ENCODE measurements at regions not wholly inside any gene's neighbourhood (a gene's known extent, or its start where the extent isn't known, plus 50 kb on each side); places are given as distances from the start of the nearest gene placed in this dataset.

DNA sequence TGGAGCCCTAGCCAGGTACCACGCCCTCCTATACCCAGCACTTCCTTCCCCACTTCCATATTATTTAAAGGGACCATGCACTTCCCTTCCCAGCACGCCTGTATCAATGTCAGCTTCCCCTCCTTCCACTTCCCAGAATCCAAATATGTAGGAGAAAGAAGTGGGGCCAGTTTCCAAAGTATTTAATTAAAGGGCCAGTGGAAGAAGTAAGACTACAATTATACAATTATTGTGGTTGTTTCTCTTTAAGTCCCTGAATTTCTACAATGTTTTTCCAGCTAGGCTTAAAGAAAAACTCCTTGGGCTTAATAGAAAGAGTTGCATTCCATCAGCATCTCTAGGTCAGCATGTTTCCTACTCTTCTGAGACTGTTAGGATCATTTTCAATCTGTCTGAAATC is 515.8 kb downstream of the PREX1 start:
- DNase-seq (ENCODE audit: extremely low read depth, low read depth) = no peak

DNA sequence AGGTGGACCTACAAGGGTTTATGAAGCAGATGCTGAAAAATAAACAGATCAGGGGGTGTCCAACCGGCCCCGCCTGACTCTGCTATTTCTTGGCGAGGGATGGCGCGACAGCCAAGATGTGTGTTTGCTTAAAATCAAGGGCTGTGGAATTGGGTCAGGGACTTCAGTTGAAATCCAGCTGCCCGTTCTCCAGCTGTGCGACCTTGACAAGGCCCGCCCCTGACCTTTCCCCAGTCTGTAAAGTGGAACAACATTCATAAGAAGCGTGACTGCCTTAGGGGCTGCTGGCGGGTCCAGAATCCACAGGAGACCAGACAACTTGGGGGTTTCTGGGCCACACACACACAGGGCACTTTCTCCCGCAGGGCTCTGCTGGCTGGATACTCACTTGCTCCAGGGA is 517.5 kb downstream of the PREX1 start:
- no peak for DNase-seq (ENCODE audit: extremely low read depth, low read depth)

DNA sequence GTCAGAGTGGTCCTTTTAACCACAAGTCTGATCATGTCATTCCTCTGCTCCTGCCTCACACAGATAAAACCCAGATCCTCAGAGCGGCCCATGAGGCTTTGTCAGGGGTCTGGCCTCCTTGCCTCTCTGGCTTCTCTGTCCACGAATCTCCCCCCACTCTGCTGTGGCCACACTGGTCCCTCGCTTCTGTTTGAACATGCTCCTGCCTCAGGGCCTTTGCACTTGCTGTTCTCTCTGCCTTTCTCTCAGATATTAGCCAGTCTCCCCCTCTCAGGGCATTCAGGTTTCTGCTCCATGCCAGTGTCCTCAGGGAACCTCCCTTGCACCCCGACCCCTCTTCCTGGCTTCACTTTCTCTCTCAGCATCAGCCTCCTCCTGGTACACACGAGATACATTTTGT is 518.5 kb downstream of the PREX1 start:
- no peak for DNase-seq (ENCODE audit: extremely low read depth, low read depth)

DNA sequence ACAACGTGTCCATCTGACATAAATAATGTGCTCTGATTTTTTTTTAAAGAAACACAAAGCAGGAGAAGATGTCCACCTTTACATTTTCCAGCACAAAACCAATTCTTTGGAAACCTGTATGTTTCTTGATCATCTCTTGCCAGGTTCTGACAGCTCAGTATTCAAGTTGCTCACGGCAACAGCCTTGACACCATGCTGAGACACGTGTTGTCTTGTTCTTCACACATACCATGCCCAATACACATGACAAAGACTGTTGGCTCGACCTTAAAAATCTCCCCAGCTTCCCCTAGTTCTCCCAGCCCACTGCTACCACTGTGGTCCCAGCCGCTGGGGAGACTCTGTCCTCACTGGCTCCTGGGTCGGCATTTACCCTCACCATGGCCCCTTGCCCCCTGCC is 518.9 kb downstream of the PREX1 start:
- no peak for DNase-seq (ENCODE audit: extremely low read depth, low read depth)

DNA sequence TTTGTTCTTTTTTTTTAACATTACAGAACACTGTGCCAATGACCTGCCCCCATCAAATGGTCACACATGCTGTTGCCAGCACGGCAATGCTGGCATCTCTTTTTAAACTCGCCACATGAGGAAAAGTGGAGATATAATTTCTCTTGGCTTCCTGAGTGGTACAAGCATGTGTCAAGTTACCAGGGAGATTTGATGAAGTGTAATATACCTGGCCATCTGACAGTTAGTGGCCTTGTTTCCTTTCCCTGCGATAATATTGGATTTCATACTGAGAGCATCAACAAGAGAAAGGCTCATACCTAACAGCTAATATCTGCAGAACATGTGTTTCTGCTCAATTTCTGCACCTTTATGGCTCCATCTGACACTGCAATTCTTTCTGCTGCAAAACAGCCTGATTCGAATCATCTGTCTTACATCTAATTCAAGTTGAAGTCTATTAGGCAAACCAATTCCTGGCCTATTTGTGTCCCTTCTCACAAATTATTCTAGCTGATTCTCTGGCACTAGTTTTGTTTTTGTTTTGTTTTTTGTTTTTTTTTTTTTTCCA is 519.5 kb downstream of the PREX1 start:
- no peak for DNase-seq (ENCODE audit: extremely low read depth, low read depth)

DNA sequence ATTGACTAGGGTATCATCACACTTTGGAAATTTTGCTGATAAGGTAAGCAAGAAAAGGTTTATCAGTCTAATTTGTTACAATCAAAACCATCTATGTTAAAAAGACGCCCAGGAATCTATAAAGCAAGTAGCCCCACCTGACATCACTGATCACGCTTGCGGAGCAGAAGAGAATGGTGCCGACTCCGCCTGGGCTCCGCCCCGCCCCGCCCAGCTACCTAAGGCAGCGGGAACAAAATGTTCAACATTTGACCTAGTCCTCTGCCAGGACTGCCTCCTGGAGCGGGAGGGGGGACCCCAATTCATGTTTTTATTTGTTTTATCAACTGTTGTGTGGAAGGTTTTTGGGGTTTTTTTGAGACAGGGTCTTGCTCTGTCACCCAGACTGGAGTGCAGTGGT is 520.5 kb downstream of the PREX1 start:
- DNase-seq (ENCODE audit: extremely low read depth, low read depth) = no peak

DNA sequence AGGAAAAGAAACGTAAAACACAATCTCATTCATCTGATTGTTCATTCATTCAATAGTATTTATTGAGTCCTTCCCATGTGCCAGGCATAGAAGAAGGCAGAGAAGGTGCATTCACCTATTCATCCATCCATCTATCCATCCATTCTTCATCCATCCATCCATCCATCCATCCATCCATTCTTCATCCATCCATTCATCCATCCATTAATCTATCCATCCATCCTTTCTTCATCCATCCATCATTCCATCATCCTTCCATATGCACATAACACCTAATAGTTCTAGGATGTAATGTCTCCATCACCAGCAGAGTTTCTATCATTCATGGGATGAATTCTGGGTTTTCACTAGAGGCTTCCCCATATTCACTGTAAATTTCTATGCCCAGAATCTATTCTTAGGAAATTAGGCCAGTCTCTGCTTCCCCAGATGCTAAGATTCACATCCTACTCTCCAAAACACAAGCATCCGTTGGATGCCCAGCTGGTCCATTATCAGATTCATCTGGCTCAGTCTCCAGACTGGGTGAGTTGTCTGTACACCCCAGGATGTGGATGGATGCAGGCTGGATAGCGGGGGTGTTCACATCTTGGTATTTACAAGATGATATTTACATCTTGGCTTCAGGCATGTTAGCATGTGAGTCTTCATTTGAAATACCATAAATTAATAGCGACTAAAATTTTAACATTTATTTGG is 517.7 kb upstream of the SULF2 start:
- no peak for DNase-seq (ENCODE audit: extremely low read depth, low read depth)

DNA sequence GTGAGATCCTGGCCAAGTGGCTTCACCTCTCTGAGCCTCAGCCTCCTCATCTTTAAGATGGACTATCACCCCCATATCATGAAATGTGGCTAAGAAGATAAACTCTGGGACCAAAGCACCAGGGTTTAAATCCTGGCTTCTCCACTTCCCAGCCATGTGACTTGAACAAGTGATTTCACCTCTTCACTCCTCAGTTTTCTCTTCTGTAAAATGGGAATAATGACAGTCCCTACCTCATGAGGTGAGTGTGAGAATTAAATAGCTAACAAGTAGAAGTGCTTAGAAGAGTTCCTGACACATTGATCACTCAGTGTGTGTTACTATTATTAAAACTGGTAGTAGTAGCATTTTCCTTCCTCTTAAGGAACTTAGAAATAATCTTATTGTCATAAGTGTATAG is 516.9 kb upstream of the SULF2 start:
- DNase-seq (ENCODE audit: extremely low read depth, low read depth) = no peak

DNA sequence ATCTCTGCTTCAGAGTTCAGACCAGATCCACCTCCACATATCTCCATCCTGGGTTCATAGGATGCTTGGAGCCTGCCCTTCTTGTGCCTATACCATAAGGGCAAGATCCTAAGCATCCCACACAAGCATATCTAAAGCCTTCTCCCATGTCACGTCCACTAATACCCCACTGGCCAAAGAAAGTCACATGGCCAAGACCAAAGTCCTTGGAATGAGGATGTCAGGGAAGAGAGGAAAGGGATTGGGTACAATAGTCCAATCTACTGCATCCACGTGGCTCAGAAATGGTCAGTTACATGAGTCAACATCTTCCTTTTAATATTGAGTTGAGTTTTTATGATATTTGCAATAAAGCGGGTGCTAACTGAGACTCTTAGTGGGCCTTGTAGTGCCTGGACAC is 515.9 kb upstream of the SULF2 start:
- DNase-seq (ENCODE audit: extremely low read depth, low read depth) = no peak

DNA sequence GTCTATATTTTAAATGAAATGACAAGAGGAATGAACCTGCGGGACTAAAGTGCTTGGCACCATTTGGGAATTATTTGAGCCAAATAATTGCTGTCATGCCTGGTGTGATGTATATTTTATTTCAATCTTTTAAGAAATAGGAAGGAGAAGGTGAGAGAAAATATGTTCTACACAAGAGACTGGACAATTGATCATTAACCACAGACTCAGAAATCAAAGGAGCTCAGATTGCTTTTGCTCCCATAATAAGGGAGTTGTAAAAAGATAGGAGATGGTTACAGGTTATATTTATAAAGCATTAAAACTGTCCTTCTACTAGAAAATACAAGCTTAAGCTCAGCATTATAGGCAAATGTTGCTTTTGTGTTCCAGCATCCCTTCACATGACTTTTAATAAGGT is 515.2 kb upstream of the SULF2 start:
- DNase-seq (ENCODE audit: extremely low read depth, low read depth) = no peak

DNA sequence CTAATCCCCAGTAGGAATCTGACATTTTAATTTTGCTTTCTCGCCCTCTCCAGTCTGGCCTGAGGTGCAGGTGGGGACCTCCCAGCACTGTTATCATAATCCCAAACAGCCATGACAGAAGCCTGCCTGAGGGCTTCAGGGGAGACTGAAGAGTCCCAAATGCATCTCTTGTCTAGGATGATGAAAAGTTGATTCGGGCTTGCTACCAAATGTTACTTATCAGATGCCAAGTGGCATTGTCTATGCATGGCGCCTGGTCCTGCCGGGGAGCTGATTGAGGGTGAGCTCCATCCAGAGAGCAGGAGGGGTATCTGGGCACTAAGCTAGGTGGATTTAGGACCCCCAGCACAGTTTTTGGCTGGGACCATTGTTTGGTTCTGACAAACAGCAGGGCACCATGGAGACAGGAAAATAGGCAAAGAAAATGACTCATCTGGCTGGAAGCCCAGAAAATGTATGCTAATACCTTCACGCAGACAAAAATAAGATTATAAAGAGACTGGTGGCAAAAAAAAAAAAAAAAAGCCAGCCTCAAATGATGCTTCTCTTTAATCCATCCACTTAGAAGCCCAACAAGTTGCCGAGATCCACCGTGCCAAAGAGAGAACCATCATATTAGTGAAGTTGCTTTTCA is 513.7 kb upstream of the SULF2 start:
- no peak for DNase-seq (ENCODE audit: extremely low read depth, low read depth)

DNA sequence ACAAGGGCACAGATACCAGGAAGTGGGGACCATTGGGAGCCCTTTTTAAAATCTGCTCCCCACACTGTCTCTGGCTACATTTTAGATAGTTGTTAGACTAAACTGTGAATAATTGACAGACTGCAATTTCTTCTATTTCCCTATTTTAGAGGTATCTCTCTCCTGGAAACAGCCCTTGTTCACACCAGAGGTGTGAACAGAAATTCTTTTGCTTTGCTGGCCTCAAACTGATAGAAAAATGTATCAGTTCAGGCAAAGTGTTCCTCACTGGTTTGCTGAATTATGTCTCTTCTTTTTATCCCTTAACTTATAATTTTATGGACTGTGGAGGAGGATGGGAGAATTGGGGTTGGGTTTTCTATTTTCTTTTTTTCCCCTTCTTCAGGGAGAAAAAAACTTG is 513.2 kb upstream of the SULF2 start:
- DNase-seq (ENCODE audit: extremely low read depth, low read depth) = no peak

DNA sequence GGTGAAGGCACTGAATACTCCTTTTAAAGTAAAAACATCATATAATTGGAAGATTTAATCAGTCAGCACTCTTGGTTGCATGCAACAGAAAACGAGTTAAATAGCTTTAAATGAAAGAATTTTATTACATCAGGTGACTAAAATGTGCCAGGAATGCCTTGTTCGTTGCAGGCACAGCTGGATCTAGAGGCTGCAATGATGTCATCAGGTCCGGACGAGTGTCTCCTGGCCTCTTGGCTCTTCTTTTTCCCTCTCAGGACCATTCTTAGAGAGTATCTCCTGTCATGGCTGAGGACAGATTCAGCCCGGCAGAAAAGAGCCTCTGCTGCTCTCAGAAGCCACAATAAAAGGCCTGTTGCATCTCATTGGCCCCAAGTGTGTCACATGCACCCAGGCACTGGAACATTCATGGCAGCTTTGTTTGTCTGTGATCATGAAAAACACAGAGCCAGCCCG is 510.7 kb upstream of the SULF2 start:
- DNase-seq (ENCODE audit: extremely low read depth, low read depth) = no peak

DNA sequence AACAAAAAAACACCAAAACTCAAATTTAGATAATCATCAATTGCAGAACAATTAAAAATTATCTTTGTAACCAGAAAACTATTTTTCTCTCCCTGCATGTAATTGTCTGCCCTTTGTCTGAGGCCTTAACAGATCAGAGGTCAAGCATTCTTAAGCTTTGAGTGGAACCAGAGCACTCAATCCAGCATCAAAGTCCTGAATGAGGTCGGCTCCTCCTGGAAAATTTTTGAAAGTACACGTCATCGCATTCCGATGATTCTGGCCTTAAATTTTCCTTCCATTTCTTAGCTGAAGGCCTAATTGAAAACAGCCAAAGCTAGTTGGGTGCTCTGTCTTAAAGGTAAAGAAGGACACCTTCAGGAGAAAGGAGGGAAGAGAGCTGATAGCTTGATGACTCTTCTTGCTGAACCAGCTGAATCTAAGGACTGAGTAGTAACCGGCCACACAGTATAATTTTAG is 510.2 kb upstream of the SULF2 start:
- no peak for DNase-seq (ENCODE audit: extremely low read depth, low read depth)

DNA sequence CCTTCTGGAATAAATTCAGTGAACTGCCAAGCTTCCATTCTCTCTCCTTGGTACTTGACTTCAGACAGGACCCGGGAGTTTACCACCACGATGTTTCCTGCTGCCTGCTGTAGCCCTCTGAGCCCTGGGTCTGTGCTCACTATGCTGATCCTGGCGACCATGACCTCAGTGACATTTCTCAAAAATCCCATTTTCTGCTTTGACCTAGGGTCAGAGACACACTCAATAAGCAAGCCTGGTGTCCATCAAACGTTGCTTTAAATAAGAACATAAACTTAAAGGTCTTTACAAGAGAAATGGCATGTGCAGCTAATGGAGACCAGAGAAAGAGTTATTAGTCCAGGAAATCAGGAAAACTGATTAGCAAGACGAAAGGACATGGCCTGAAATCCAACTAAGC is 509.7 kb upstream of the SULF2 start:
- no peak for DNase-seq (ENCODE audit: extremely low read depth, low read depth)

DNA sequence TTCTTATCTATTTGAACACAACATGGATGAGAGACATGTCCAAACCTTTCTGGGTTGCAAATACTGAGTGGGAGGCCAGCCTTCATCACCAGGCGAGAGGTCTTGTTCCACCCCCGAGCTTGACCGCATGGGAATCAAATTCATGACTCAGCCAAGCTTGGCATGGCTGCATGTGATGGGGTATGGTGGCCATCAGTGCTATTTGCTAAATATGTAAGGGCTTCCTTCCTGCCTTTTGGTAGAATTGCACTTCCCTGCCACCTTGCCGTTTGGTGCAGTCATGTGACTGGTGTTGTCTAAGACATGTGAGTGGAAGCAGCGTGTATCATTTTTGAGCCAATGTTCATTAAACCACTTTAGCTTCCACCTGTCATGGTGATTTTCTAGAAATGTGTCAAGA is 508.9 kb upstream of the SULF2 start:
- DNase-seq (ENCODE audit: extremely low read depth, low read depth) = no peak

DNA sequence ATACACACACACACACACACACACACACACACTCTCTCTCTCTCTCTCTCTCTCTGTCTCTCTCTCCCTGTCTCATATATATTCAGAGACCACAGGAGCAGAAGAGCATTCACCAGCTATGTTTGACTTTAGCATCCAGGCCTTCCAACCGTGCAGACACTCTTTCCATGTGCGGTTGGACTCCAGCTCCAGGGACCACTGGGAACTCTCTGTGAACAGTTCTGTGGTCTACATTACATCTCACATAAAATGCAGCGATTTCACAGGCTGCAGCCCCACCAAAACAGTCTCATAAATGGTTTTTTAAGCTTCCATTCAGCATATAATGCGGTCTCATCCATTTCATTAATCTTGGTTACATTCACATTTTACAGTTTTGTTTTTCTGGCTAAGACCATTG is 508.4 kb upstream of the SULF2 start:
- DNase-seq (ENCODE audit: extremely low read depth, low read depth) = no peak

DNA sequence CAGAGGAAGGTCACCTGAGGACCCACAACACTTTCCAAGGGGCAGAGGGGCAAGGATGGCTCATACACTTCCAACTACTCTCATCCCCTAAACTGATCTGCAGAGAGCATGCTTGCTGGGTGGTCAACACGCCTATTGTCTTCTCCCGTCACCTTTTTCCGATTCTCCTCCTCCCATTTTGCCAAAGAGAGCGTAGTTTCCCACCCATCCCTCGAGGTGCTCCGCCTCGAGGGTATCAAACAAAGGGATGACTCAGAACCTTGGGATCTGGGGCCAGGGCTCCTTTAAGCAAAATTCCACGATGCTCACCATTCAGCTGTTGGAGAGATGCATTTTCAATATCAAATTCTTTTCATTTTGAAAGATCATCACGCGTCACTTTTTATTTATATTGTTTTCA is 507.5 kb upstream of the SULF2 start:
- DNase-seq (ENCODE audit: extremely low read depth, low read depth) = no peak

DNA sequence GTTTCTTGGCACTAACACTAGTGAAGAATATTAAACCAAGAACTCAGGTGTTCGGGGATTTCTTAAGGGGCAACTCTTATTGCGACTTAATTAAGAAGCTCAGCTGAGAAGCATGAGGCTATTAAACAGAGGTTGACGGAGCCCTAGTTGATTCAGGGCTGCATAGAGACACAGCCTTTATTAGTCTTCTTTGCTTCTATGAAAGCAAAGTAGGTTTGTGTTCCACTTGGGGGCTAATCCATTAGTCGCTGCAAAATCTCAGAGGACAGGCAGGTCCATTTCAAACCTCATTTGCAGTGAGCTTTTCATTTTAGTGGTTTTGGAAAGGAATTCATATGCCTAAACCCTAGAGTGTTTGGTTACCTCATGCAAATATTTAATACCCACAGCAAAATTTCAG is 506.6 kb upstream of the SULF2 start:
- DNase-seq (ENCODE audit: extremely low read depth, low read depth) = no peak

DNA sequence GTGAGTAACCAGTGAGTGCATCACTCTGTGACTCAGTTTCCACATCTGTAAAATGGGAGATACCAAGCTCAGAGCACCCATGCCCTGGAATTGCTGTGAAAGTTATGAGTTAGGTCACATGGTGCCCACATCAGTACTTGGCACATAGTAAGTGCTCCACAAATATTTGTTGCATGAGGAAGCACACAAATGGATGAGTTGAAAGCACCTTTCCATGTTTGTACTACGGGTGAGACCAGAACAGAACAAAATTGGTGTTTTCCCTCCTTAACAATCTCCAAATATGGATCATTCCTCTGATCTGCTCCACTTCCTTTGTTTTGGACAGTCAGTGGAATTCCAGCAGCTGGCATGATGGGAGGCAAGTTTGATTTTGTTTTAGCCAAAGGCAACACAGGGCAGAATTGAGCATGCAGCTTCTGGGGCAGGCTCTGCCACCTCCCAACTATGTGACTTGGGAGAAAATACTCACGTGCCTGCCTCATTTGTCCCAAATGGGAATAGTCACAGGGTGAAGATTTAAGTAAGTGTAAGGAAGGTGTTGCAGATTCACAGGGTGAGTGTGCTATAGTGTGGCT is 503.7 kb upstream of the SULF2 start:
- DNase-seq (ENCODE audit: extremely low read depth, low read depth) = no peak

DNA sequence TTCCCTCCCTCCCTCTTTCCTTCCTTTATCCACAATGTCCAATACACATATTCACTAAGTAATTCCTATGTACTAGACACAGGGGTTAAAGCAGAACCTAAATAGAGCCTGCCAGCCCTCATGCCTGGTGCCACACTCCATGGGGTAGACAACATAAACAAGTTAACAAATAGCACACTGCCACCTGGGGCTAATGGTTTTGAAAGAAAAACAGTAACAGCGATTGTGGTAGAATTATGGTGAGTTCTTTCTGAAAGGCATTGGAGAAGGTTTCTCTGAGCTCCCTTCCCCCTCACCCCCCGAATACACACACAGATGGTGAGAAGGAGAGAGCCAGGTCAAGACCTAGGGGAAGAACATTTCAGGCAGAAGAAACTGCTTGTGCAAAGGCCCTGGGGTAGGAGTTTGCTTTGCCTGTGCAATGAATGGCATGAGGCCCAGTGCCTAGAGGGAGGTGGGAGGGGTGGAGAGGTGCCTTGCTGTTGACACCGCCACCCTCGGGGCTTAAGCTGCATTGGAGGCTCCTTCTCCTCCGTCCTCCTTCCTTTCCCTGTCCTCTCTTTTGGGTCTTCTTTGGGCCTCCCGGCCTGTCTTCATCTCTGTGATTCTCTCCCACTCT is 502.4 kb upstream of the SULF2 start:
- DNase-seq (ENCODE audit: extremely low read depth, low read depth) = no peak
